Testis (tissue), 2 donors: ENCODE measurements at regions not wholly inside any gene's neighbourhood (a gene's known extent, or its start where the extent isn't known, plus 50 kb on each side); places are given as distances from the start of the nearest gene placed in this dataset.

Source experiments
- CTCF ChIP-seq, 3 experiments: fragments of 450-650 bp in 2 of 3; fragments of 200-600 bp in 1 of 3; sonication (generic) in 1 of 3; IDR thresholded peaks; one replicate each; pipeline ENCODE4 v1.5.1; 2016 to 2019; ENCODE audit warnings: antibody characterized with exemption in 3 of 3, mild to moderate bottlenecking in 2 of 3, moderate library complexity in 1 of 3
- POLR2A ChIP-seq: fragments of 450-650 bp; IDR thresholded peaks from one replicate; pipeline ENCODE4 v1.6.1; 2017; ENCODE audit warnings: antibody characterized with exemption, mild to moderate bottlenecking, moderate library complexity

GRCh38 chr2:189982780-189983394, 79.6 kb downstream of the MSTN start:
- peak in 1 of 3 experiments; percentile 10 for TF ChIP-seq CTCF (IDR thresholded peaks at IDR 0.05)
- no peak for TF ChIP-seq POLR2A
